T1000 (cell line): ENCODE measurements at regions not wholly inside any gene's neighbourhood (a gene's known extent, or its start where the extent isn't known, plus 50 kb on each side); places are given as distances from the start of the nearest gene placed in this dataset.

Experiments used
- DNase-seq: peaks from one replicate; lab custom pipeline; 2025; ENCODE audit warnings: mixed read lengths; lab: John Stamatoyannopoulos, UW

DNA sequence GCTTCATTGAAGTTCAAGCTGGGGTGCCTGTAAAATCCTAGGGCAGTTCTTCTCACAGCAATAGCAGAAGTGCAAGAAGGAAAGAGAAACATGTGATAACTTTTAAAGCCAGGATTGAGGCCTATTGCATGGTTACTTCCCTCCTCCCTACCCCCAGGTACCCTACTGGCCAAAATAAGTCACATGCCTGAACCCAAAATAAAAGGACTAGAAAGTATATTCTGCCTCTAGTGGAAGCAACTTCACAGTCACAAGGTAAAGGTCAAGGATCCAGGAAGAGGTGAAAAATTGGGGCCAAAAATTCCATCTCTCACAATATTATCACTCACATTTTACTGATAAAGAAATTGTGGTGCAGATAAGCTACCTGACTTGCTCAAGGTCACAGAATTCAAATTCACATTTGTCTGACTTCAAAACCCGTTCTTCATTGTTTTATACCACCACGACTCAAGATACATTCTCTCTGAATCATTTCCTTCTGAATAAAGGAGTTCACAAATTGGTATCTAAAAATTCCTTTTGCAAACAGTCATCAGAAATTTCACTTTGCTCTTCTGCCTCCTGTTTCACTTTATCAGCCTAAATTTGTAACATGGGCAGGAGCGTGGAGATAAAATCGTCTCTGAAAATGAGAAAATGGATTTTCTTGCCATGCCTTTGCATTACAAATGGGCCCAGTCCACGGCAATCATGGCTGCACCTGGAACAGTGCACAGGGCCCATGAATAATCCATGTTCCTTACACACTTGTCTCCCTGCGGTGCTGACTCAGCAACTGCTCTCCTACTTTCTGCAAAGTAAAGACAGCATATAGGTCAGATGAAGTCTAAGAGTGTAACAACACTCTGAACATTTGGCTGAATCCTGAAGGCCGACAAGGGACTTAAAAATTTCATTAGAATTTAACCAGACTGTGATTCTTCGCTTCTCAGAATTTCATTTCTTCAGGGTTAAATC, 485.3 kb upstream of the NFIA start:
- DNase-seq = no peak

DNA sequence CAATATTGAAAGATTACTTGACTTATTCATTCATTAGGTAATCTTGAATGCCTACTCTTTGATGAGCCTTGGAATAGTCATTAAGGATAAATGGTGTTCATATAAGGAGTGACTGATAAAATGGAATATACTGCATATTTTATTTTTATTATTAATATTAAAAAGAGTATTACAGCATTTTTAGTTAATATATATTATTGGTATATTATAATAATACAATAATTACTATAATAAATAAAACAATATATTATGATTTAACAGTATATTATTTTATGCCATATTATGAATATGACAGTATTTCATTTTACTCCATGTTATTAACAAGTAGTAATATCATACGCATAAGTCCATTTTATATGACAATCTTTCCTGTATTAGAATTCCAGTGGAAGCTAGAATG, 490.8 kb upstream of the NFIA start:
- no peak for DNase-seq

DNA sequence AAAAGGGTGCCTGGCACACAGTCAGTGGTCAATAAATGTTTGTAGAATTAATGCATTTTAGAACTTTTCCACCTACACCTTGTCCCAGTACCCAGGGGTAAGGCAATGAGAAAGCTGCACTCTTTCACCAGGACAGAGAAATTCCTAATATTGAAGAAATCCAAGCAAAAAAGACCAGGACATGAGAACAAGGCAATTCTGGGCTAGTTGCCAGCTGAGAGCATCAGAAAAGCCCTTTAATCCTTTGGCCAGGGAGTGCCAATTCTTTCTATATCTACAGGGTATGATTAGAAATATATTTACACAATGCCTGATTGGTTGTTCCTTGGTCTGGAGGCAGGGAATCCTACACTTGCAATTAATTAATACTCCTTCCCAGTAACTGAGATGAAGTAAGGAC, 492.4 kb upstream of the NFIA start:
- DNase-seq = no peak

DNA sequence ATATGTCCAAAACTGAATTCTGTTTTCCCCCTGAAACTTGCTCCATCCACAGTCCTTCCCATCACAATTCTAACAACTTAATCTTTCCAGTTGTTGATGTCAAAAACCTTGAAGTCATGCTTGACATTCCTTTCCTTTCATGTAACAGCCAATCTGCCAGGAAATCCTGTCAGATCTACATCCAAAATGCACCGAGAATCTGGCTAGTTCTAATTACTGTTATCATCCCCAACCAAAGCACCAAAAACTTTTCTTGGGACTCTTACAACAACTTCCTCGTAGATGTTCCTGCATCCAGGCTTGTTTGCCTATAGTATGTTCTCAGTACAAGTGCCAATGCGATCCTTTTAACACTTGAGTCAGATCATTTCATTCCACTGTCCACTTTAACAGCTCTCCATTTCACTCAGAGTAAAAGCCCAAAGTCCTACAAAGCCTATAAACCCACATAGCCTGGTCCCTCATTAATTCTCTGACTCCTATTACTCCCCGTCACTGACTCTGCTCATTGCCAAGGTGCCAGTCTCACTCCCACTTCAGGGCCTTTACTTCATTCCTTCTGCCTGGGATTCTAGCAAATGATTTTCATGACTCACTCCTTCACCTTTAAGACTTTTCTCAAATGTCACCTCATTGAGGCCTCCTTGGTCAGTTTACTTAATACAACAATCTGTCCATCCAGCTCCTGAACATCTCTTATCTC, 493.2 kb upstream of the NFIA start:
- no peak for DNase-seq

DNA sequence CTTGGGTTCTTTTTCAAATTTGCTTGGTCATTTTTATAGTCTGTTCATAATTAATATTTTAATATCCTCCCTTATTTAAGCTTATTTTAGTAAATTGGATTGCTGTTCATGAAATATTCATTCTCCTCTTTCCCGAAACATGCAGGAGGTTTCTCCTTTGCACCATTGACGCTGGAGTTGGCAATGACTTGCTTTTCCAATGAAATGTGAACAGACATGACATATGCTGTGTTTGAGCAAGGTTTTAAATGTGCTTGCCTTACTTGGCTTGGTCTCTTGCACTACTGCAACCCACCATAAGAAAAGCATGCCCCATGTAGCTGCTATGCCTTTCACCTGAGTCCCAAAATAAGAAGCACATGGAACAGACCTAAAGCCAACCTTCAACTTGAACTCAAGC, 498.0 kb upstream of the NFIA start:
- no peak for DNase-seq

DNA sequence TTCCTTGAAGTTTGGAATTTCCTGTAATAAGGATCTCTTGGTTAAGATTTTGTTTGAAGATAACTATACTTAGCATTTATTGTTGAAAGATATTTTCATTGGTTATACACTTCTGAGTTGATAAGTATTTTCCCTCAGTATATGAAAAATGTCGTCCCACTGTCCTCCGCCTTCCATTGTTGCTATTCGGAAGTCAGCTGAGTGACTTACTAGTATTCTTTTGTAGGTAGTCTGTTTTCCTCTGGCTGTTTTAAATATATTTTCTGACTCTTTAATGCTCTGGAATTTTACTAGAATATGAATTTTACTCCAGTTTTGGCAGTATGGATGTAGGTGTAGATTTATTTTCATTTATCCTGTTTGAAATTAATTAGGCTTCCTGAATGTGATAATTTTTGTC, 498.7 kb upstream of the NFIA start:
- no peak for DNase-seq

- no peak for DNase-seq
Observed at GRCh38 chr1:60581455-60582220, 500.7 kb upstream of the NFIA start.

- DNase-seq = no peak
Observed at GRCh38 chr1:60577029-60577428, 503.5 kb upstream of the C1orf87 start.

- no peak for DNase-seq
Observed at GRCh38 chr1:60575326-60575977, 501.9 kb upstream of the C1orf87 start.

DNA sequence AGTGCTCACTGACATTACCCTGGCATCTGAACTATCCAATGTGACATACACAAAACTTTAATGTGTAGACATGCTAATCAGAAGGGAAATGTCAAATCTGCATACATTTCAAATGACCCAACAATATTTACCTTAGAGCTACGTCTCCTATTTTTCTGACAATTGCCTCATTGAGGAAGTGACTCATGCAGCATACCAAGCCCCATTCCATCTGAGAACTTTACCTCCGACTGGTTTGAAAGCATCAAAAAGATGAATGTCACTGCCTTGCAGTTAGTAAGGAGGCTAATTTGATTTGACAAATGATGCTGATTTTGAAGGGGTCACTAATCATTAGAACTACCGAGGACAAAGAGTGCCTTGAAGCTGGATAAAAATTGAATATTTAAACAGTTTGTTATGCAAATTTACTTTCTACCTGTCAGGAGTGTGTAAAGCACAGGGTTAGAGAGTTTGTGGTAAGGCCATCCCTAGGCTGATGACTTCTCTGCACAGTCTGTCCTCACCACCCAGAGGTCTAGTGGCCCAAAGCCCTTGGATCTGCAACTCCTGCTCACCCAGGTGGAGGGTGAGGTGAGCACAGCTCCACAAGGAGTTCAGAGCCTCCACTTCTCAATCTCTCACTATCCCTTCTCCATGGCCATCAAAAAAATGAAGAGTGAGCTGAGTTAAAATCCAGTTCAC, 500.3 kb upstream of the C1orf87 start:
- no peak for DNase-seq

- DNase-seq = no peak
Observed at GRCh38 chr1:60573121-60573520, 499.6 kb upstream of the C1orf87 start.

GRCh38 chr1:60572378-60572777, 498.8 kb upstream of the C1orf87 start:
- DNase-seq = no peak

DNA sequence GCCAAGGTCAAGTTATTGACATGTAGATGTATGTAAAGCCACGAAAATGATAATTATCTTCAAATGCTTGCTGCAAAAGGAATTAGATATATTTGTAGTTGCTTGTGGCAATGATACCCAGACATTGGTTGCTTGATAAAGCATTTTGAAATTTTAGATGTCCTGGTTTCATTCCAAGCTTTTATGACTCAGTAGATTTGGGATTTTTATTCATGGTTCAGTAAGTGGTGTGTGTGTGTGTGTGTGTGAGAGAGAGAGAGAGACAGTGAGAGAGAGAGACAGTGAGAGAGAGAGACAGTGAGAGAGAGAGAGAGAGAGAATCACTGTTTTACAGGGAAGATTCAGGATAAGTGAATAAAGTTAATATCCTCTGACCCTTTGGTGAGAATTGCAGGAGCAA, 498.2 kb upstream of the C1orf87 start:
- DNase-seq = no peak

DNA sequence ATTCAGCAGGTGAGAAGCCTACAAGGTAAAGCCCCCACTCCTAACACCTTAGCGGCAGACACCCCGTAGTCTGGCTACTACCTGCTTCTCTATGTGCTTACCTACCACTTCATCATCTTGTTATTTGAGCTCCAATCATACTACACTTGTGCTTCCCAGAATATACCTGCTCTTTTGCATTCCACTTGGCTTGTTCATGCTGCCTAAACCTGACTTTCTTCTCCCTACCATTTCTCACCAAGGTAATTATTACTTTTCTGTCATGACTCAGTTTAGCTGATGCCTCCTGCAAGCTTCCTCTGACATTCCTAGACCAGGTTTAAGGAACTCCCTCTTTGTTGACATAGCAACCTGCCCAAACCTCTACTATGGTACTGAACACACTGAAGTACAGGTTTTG, 495.6 kb upstream of the C1orf87 start:
- no peak for DNase-seq

DNA sequence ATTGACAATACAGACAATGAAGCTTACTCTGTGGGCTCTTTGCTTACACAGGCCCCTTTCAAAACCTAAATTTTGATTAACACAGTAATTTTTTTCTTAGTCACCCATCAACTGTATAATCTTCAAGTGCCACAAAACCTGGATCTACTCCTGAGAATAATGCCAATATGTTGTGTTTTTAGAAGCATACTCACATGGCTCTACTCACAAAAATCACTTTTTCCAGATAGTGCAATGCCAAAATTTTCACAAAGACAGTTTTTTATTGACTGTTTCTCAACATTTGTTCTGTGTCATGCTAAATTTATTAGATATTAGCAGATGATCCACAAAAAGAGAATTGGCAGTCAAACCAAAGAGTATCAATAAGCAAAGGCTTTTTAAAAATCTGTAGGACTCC, 493.7 kb upstream of the C1orf87 start:
- no peak for DNase-seq

GRCh38 chr1:60564916-60565750, 491.6 kb upstream of the C1orf87 start:
- no peak for DNase-seq

DNA sequence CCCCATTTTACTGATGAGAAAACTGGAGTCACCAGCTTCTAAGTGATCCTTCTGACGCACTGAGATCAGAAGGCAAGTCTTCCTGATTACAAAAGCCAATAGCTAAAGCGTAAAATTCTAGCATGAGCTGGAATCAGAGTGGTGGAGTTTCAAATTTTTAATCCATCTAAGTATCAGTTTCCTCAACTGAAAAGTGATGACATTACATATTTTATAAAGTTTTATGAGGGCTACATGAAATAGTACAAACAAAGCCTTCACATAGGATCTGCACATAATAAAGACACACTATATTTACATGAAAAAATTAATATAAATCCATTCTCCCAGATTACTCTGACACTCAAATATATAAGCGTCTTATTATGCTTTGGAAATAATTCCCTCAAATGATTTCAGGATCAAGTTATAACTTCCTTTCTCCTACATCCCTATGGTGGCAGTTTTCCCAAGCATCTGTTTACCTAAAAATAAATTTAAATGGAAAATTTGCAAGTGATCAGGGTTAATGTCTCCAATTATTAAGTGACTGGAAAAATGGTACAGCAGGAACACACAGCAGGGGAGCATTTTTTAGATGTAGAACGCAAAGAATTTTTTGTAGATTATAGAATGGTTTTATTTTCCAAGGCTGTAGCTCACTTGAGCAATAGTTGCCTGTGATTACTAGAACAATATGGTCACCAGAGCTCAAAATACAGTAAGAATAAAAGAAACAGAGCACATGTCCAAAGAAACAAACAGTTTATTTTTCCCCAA, 490.4 kb upstream of the C1orf87 start:
- DNase-seq = no peak

GRCh38 chr1:60562740-60563139, 489.2 kb upstream of the C1orf87 start:
- DNase-seq = no peak

GRCh38 chr1:60560701-60561100, 487.1 kb upstream of the C1orf87 start:
- no peak for DNase-seq

DNA sequence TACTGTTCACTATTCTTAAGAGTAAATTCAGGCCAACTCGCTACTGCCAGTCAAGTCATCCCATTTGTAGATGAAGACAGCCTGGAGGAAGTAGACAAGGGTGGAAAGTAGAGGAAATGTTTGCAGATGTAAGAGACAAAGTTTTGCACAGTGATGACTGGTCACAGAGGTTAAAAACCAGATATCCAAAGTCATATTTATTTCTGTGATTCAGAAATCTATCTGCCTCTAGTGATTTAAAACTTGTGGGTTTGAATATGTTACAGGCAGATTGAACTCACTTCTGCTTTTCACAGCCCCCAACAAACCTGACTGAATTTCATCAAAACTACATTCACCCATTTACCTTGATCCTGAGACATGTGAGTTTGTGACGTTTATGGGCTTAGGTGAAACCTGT, 484.7 kb upstream of the C1orf87 start:
- no peak for DNase-seq
